Kidney capillary endothelial cell (primary cell): ENCODE measurements at regions not wholly inside any gene's neighbourhood (a gene's known extent, or its start where the extent isn't known, plus 50 kb on each side); places are given as distances from the start of the nearest gene placed in this dataset.

Experiments used
- DNase-seq: peaks from one replicate; pipeline ENCODE4 v3.0.0-alpha.2; 2018; ENCODE audit warnings: low spot score

DNA sequence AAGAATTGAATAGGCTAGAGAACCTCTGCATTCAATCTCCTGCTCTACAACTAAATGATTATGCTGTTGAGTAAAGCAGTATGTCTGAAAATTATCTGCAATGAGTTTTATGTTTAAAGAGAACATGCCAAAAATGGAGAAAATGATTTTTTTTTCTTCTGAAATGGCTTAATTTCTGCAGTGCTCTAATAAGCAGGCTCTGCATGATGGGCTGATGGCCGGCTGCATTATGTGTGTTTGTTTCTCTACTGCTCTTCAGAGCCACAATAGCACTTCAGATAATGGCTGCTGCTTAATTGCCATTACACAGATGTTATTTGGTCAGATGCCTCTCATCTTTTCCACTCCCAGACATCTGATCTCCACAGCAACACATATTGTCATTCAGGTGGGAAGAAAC, 286.4 kb upstream of the DMAC1 start:
- DNase-seq: no peak

DNA sequence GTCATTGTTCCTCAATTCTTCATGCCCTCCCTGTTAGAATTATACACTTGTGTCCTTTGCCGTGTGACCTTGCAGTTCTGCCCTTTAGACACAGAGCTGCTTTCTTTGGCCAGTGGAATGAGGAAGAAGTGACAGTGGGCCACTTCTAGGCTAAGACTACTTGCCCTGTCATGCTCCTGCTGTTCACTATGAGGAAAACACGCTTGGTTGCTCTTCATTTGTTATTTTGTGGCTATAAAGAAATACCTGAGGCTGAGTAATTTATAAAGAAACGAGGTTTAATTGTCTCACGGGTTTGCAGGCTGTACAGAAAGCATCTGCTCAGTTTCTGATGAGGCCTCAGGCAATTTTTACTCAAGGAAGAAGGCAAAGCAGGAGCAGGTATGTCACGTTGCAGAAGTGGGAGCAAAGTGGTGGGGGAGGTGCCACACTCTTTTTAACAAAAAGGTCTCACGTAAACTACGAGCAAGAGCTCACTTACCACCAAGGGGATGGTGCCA, 279.1 kb upstream of the DMAC1 start:
- DNase-seq: no peak

DNA sequence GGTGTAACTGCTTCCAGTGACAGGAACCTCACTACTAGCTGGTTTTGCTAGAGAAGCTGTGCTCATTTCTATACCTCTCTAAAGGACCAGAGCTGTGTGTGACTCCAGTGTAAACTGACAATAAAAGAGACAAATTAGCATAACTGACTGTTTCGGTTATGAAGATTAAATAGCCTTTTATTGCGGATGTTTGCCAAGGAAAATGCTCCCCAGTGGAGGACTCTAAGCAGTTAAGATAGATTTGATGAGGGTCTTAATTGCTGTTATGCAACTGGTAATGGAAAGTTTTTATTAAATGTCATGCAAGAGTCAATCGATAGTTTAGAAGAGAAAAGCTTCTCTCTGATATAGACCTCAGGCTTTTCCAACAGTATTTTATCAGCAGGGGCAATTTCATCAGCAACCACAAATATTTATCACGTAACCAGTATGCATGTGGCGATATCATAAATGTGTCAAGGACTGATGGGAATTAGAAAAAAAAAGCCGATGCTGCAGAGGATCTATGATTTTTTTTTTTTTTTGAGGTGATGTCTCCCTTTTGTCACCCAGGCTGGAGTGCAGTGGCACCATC, 275.2 kb upstream of the DMAC1 start:
- no peak for DNase-seq

DNA sequence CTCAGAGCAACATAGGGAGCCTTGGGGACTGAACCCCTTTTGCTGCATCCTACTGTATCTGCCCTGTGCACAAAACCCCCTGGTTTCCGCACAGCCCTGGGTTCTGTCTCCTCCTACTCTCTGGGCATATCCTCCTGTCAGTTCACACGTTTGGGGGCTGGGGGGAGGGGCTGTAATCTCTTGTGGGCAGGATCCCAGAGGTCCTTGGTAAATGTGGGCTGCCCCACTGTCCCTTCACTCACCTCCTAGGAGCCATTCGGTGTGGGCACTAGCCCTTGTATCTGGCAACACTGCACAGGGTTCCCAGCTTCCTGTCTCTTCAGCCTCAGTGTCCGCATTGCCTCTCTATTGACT, 271.8 kb upstream of the DMAC1 start:
- no peak for DNase-seq

DNA sequence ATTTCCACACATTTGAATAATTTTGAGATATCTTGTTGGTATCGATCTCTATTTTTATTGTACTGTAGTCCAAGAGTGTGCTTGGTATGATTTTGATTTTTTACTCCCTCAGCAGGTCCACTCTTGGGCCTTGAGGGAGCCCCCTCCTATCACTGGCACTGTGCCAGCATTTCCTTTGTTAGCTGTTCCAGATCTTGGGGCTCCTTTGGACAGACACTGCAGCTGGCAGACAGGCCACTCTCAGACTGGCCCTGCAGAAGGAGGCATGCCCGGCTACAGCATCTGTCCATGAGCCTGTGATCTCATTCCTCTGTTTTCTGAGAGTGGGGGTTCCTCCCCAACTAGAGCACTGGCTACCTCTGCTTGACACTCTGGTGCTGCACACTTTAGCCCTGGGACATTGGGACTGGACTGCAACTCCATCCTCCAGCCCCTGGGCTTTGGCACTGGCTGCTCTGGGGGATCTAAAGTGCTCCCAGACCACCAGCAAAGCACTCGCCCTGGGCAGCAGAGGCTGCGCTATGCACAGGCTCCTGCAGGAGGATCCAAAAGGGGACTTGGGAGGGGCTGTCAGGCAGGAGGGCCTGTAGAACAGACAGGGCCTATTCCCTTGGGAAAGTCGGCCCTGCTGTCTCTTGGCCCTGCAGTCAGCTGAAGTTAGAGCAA, 271.3 kb upstream of the DMAC1 start:
- DNase-seq: no peak

DNA sequence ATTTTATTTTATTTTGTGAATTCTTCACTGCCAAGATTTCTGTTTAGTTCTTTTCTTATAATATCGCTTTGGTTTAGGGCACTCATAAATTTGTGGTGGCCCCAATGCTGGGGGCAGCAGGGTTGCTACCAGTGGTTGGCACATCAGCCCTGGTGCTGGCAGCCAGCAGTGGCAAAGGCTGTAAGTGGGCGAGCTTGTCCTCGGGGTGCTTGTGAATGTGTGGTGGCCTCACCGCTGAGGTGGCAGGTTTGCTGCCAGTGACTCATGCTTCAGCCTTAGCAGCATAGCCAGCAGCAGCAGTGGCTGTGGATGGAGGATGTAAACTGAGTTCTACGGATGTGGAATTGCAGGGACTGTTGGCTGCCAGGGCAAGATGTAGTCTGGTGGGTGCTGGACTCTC, 262.9 kb upstream of the DMAC1 start:
- DNase-seq: no peak

DNA sequence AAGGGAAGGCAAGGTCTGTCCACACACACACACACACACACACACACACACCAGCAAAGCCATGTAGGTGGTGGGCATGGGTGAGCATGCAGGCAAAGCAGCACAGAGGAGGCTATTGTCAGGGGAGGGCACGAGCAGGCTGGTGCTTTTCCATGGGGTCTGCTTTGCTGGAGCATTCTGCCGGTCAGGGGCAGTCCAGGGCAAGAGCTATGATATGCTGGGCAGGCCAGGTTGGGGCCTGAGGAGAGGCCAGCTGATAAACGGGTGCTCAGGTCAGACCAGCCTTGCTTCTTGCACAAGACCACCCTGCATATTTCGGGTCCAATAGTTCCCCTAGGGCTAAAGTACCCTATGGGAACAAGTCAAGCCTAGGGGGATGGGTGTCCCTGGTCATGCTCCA, 253.9 kb upstream of the DMAC1 start:
- DNase-seq: no peak

DNA sequence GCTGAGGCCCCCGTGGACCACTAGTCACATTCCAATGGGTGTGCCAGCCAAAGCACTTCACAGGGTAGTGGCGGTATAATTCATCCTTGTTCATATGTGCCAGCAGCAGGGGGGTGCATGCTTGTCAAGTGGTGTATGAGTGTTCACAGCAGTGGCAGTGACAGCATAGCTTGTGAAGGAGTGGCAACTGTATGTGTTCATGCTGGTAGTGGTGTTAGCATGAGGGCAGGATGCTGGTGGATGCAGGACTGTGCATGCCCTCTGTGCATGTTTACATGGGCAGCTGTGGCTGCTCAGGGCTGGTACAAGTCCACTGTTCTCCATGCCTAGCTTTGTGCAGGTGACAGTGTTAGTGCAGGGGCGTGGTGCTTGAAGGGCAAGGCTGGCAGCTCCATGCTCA, 253.4 kb upstream of the DMAC1 start:
- no peak for DNase-seq

DNA sequence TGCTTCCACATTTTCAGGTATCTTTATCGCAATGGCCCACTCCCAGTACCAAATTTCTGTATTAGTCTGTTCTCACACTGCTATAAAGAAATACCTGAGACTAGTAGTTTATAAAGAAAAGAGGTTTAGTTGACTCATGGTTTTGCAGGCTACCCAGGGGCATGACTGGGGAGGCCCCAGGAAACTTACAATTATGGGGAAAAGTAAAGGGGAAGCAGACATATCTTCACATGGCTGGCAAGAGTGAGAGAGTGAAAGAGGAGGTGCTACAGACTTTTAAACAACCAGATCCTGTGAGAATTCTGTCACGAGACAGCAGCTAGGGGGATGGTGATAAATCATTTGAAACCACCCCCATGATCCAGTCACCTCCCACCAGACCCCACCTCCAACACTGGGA, 238.2 kb upstream of the DMAC1 start:
- no peak for DNase-seq

DNA sequence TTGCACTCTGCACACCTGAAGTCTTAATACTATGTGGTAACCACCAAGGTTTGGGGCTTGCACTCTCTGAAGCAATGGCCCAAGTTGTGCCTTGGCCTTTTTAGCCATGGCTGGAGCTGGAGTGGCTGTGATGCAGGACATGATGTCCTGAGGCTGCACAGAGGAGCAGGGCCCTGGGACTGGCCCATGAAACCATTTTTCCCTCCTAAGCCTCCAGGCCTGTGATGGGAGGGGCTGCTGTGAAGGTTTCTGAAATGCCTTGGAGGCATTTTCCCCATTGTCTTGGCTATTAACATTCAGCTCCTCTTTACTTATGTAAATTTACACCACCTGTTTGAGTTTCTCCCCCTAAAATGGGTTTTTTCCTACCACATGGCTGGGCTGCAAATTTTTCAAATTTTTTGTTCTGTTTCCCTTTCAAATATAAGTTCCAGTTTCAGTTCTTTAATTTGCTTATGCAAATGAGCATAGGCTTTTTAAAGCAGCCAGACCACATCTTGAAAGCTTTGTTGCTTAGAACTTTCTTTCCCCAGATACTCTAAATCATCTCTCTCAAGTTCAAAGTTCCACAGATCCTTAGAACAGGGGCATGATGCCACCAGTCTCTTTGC, 237.4 kb upstream of the DMAC1 start:
- DNase-seq: no peak

DNA sequence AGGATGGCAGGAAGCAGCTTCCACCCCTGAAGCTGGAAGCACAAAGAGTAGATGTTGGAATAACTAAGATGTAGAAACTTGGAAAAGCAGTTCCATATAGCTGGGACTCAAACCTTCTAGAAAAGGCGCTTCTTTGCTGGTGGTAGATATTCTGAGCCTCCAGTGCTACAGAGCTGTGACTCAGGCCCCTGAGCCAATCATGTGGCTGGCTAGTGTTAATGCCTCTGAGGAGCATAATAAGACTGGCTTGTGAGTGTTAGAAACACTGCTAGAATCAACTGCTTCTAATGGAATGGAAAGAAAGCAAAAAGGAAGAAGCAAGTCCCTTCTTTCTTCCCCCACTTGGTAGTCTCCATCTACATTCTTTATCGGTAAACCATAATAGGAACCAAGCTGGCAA, 234.2 kb upstream of the DMAC1 start:
- DNase-seq: no peak

DNA sequence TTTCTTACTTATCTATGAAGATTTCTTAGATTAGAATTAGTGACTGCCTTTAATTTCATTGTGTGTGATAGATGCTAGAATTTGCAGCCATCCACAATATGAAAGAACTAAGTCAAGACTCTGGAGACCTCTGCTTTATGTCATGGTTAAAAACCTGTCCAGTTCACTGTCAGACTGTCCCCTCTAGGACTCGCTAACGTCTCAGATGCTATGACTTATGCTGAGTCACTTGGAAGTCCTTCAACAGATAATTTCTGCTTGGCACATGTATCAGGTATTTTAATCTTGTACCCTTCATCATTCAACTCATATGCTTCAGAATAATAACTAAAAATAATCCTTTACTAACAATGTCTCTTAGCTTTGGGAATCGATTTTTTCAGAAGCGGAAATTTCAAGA, 230.5 kb upstream of the DMAC1 start:
- DNase-seq: no peak

DNA sequence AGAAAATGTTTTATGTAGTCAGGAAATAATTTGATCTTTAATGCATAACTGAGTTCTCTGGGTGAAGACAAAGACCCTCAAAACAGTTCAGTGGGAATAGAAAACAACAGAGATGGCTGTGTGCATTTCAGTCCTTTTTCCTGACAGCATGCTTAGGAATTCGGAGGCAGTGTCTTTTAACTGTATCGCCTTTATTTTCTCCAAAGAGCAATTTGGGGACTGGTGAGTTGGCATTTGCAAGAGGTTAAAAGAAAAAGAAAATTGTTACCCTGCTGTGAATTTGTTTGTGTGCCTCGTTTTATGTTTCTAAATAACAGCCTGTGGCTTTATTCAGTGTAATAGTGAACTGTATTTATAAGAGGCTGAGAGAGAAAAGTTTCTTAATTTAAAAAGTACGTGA, 227.8 kb upstream of the DMAC1 start:
- no peak for DNase-seq

DNA sequence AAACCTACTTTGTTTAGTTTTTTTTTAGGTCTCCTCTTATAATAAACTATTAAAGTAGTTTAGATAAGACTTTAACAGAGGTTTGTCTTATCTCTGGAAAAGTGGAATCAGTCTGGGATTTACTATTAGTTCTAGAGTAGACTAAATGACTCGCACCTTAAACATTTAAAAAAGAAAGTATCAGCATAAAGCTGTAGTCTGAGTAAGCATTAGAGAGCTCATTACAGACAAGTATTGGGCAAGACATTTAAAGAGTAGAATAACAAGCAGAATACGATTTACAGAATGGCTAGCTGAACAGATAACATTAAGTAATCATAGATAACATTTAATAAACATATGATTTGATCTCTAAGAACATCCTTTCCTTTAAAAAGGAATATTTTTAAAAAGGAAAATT, 226.0 kb upstream of the DMAC1 start:
- no peak for DNase-seq

DNA sequence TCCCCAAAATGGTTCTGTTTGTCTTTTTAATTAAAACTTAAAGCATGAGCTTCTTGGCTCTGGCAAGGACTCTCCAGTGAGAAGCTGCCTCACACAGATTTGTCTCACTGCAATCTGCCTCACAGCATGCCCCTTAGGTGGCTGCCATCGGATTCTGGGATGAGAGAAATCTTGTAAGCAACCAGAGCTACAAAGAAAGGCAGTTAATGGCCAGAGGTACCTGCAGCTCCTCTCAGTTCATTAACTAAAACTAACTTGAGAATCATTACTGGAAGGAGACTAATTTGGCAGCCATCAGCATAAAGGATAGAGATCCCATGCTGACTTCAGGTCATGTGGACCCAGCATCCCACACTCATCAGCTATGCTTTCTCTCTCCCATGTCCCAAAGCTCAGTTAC, 220.6 kb upstream of the DMAC1 start:
- DNase-seq: no peak

DNA sequence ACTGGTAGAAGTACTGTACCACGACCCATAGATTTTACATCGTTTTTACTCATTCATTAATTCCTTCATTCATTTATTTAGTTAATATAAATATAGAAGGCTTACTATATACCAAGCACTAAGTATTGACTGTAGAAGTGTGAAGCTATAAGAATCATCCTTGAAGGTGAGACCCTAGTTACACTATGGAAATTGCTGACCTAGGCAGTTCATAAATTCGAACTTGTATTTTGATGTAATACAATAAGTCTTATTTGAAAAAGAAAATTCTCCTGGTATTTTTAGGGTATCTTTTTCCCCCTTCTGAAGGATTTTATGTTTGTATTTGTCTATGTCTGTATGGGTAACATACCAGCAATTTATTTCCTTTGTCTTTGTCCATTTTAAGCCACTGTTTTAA, 220.1 kb upstream of the DMAC1 start:
- no peak for DNase-seq

DNA sequence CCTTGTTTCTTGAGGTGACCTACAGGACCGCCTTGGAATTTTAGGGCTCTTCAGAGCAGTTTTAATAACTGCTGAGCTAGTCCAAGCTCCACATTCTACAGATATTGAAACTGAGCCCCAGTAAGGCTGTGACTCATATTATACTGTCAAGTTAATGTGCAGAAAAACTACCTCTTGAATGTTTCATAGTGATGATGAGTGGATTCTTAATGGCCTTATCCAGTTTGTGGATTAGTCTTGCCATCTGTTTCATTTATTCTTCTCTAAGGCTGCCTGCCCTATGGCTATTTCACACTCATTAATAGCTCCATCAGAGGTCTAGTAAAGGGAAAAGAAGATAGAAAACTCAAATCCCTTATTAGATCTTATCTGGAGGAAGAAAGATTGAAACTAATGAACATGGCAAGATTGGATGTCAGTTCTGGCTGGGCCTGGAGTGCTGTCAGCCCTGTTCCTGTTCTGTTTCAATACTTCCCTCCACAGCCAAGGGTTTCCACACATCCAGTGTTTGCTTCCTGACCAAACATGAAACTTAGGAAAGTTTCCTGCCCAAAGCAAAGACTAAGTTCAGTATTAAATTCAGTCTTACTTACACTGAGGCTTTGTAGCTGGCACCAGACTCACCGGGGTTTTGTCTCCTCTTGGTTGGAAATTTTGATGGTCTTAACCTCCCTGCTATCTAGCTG, 215.6 kb upstream of the DMAC1 start:
- no peak for DNase-seq

DNA sequence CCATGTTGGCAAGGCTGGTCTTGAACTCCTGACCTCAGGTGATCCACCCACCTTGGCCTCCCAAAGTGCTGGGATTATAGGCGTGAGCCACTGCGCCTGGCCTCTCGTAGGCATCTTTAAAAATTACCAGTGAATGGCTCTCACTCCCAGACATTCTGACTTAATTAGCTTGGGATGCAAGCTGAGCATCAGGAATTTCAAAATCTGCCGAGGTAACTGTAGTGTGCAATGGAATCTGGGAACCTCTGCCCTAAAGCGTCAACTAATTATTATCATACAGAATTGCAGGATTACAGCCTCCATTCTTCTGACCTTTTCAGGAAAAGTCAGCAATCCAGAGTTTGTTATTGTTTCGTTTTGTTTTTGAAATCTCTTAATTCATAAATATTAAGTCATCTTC, 213.4 kb upstream of the DMAC1 start:
- DNase-seq: no peak

DNA sequence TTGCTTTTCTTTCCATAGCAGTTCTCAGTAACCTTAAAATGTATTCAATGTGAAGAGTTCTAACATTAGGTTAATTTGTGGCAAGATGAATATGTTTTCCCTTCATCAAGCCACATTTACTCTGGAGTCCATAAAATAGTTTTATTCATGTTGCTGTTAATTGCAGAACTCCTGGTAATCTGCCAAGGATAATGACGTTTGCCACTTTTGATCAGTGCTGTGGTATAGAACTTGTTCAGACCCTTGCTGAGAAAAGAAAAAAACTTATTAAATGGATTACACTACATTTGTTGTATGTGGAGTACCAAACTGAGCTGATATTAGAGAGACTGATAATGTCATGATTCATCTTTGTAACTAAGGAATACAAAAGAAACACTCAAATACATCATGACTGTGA, 212.4 kb upstream of the DMAC1 start:
- no peak for DNase-seq

DNA sequence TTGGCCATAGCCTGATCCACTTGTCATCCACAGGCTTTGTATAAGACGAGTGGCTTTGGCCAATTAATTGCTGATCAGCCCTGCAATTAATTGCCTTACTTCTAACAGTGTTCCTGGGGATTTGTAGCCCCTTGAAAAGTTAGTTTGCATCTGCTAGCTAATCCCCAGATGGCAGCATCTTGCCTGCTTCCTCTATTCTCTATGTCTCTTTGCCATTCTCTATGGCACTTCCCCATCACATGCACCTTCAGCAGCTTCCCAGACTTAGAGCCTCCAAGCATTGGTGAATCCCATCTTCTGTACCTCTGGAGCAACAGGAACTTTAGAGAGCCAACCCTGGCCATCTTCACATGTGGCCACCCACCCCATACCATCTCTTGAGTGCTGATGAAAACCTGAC, 197.0 kb upstream of the DMAC1 start:
- DNase-seq: no peak

DNA sequence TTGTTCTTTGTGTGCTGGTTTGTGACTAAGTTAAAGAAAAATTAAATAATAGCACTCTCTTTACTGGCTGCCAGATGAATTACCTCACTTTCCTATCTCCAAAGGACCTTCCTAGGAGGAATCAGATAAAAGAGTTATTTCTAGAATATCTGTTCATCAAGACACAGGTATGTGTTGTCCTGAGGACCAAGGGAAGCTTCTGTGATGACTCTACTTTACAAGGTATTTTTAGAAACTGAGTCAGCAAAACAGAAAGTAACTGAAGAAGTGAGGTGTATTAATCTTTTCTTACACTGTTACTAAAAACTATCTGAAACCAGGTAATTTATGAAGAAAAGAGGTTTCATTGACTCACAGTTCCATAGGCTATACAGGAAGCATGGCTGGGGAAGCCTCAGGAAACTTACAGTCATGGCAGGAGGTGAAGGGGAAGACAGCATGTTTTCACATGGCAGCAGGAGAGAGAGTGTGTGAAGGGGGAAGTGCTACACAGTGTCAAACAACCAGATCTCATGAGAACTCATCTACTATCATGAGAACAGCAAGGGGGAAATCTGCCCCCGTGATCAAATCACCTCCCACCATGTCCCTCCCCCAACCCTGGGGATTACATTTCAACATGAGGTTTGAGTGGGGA, 189.2 kb upstream of the DMAC1 start:
- DNase-seq: no peak

DNA sequence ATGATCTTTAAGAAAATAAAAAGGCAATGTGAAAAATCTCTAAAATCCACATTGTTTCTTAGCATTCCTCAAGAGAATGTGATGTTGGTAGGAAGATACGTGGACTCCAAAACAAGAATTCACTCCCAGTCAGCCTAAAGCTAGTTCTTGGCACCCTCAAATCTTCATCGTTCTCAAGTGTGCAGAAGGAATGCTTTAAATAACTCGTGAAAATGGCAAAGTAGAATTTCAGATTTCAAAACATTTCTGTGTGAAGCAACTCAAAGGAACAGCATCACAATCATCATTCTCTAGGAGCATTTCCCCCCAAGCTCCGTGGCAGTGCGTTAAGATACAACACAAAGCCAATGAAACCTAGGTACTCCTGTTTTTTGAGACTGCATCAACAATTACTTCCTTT, 185.1 kb upstream of the DMAC1 start:
- no peak for DNase-seq

DNA sequence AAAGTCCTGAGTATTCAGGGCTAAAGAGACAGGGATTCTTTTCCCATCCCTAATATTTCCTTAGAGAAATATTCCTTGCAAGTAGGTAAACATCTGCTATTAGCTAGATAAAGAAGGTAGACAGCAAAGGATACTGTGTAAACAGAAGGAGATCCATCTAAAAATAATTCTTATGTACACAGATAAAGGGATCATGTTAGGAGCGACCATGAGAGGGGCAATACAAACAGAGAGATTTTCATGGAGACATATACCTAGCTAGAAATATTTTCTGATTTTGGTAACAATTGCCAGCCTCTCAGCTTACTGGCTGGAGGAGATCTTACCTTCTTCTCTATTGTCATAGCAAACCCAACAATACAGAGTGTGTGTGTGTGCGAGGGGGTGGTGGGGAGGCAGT, 184.6 kb upstream of the DMAC1 start:
- DNase-seq: no peak
